Urothelium cell line (cell line): ENCODE measurements at regions not wholly inside any gene's neighbourhood (a gene's known extent, or its start where the extent isn't known, plus 50 kb on each side); places are given as distances from the start of the nearest gene placed in this dataset.
"Not testable (repeated sequence)": the region's sequence is repeated elsewhere in the genome, so short reads cannot be mapped to it uniquely, and the experiment has no call there.

Source experiments
- DNase-seq: peaks from one replicate; pipeline ENCODE4 v3.0.0; 2011; ENCODE audit warnings: low spot score, mixed read lengths
- FAIRE-seq: peaks from 2 replicates; lab custom pipeline; 2011; peaks lifted over from hg19 to GRCh38; lab: Jason Lieb, UNC

- DNase-seq, FAIRE-seq: not testable (repeated sequence)
Observed at GRCh38 chr10:109809954-109810353, 113.4 kb downstream of the XPNPEP1 start.

- not testable (repeated sequence) for DNase-seq, FAIRE-seq
Observed at GRCh38 chr10:109801191-109801590, 122.1 kb downstream of the XPNPEP1 start.

- no peak for FAIRE-seq
- no peak for DNase-seq
Observed at GRCh38 chr10:109790647-109791046, 132.7 kb downstream of the XPNPEP1 start.

GRCh38 chr10:109784236-109784635 is 139.1 kb downstream of the XPNPEP1 start:
- FAIRE-seq (no peak), DNase-seq (peak; percentile 36)

- FAIRE-seq, result no peak
- DNase-seq, result no peak
Observed at GRCh38 chr10:109783286-109783685, 140.0 kb downstream of the XPNPEP1 start.

- DNase-seq (no peak), FAIRE-seq (no peak)
Observed at GRCh38 chr10:109780997-109781396, 142.3 kb downstream of the XPNPEP1 start.

- FAIRE-seq, result no peak
Observed at GRCh38 chr10:109778993-109779392, 144.3 kb downstream of the XPNPEP1 start.

GRCh38 chr10:109774121-109774440 is 149.2 kb downstream of the XPNPEP1 start:
- no peak for FAIRE-seq

More at GRCh38 chr10:109778993-109779392, 144.3 kb downstream of the XPNPEP1 start:
- DNase-seq, result no peak

GRCh38 chr10:109773288-109774120 is 149.8 kb downstream of the XPNPEP1 start:
- DNase-seq (peak; percentile 36), FAIRE-seq (no peak)

More at GRCh38 chr10:109774121-109774440, 149.2 kb downstream of the XPNPEP1 start:
- no peak for DNase-seq

GRCh38 chr10:109770663-109771062 is 152.6 kb downstream of the XPNPEP1 start:
- DNase-seq, result no peak
- no peak for FAIRE-seq

GRCh38 chr10:109769966-109770365 is 153.3 kb downstream of the XPNPEP1 start:
- FAIRE-seq (no peak), DNase-seq (no peak)

- FAIRE-seq, result no peak
- DNase-seq, result no peak
Observed at GRCh38 chr10:109765838-109766237, 157.5 kb downstream of the XPNPEP1 start.

- no peak for DNase-seq
- FAIRE-seq, result no peak
Observed at GRCh38 chr10:109762555-109762954, 160.8 kb downstream of the XPNPEP1 start.

- DNase-seq, result not testable (repeated sequence)
Observed at GRCh38 chr10:109757670-109758069, 165.6 kb downstream of the XPNPEP1 start.

GRCh38 chr10:109746861-109747260 is 176.4 kb downstream of the XPNPEP1 start:
- FAIRE-seq (no peak), DNase-seq (no peak)

More at GRCh38 chr10:109757670-109758069, 165.6 kb downstream of the XPNPEP1 start:
- FAIRE-seq, result not testable (repeated sequence)

GRCh38 chr10:109744020-109744419 is 179.3 kb downstream of the XPNPEP1 start:
- FAIRE-seq (no peak), DNase-seq (no peak)

- FAIRE-seq, result no peak
- DNase-seq, result no peak
Observed at GRCh38 chr10:109743574-109743973, 179.7 kb downstream of the XPNPEP1 start.

GRCh38 chr10:109743146-109743545 is 180.2 kb downstream of the XPNPEP1 start:
- DNase-seq (no peak), FAIRE-seq (no peak)

GRCh38 chr10:109741712-109742111 is 181.6 kb downstream of the XPNPEP1 start:
- DNase-seq (no peak), FAIRE-seq (no peak)

- DNase-seq, result no peak
- no peak for FAIRE-seq
Observed at GRCh38 chr10:109740436-109740835, 182.9 kb downstream of the XPNPEP1 start.

- FAIRE-seq (no peak), DNase-seq (no peak)
Observed at GRCh38 chr10:109737626-109738025, 185.7 kb downstream of the XPNPEP1 start.

- no peak for DNase-seq
- no peak for FAIRE-seq
Observed at GRCh38 chr10:109737009-109737408, 186.3 kb downstream of the XPNPEP1 start.

- DNase-seq (no peak), FAIRE-seq (no peak)
Observed at GRCh38 chr10:109735776-109736175, 187.5 kb downstream of the XPNPEP1 start.
